Heart right ventricle (tissue), 16 donors: ENCODE measurements at regions not wholly inside any gene's neighbourhood (a gene's known extent, or its start where the extent isn't known, plus 50 kb on each side); places are given as distances from the start of the nearest gene placed in this dataset.
"Not testable (repeated sequence)": the region's sequence is repeated elsewhere in the genome, so short reads cannot be mapped to it uniquely, and the experiment has no call there.

ENCODE experiments used
- ATAC-seq, 8 donors: fragments of 200-7000 bp; cut with Tn5 transposase; one replicate each; pipeline ENCODE4 v1.9.1; 2020; ENCODE audit warnings: mild to moderate bottlenecking in 8 of 8, moderate library complexity in 8 of 8, moderate number of reproducible peaks in 1 of 8
- DNase-seq, 2 donors: peaks; one replicate each; pipeline ENCODE4 v3.0.0-alpha.2; 2020
- H3K27ac ChIP-seq, 10 donors: fragments of 200-600 bp; sonication (generic) in 2 of 10; one replicate each; pipeline versions ENCODE4 v1.5.0 to v1.8.0; 2020 to 2022; ENCODE audit warnings: mild to moderate bottlenecking in 3 of 10
- H3K27me3 ChIP-seq, 7 donors: fragments of 200-600 bp; one replicate each; pipeline ENCODE4 v1.8.0; 2021 to 2022; ENCODE audit warnings: mild to moderate bottlenecking in 2 of 7
- H3K36me3 ChIP-seq, 9 donors: fragments of 200-600 bp; sonication (generic) in 1 of 9; one replicate each; pipeline versions ENCODE4 v1.5.0 to v1.8.0; 2020 to 2022; ENCODE audit warnings: mild to moderate bottlenecking in 2 of 9
- H3K4me1 ChIP-seq, 9 donors: fragments of 200-600 bp; sonication (generic) in 1 of 9; one replicate each; pipeline versions ENCODE4 v1.5.0 to v1.8.0; 2020 to 2022; ENCODE audit warnings: mild to moderate bottlenecking in 4 of 9
- H3K4me3 ChIP-seq, 10 donors: fragments of 200-600 bp; sonication (generic) in 2 of 10; one replicate each; pipeline versions ENCODE4 v1.5.0 to v1.8.0; 2020 to 2022; ENCODE audit warnings: mild to moderate bottlenecking in 7 of 10, moderate library complexity in 2 of 10
- H3K9me3 ChIP-seq, 11 donors: fragments of 200-600 bp in 10 of 11; sonication (generic) in 2 of 11; one replicate each; pipeline versions ENCODE4 v1.5.0 to v1.8.0; 2013 to 2022; ENCODE audit warnings: mild to moderate bottlenecking in 2 of 11, control low read depth in 1 of 11, moderate library complexity in 1 of 11
- CTCF ChIP-seq, 9 donors: fragments of 200-600 bp; sonication (generic) in 2 of 9; IDR thresholded peaks; one replicate each; pipeline versions ENCODE4 v1.5.0 to v1.8.0; 2021 to 2022; ENCODE audit warnings: antibody characterized with exemption in 9 of 9, mild to moderate bottlenecking in 5 of 9, moderate library complexity in 1 of 9
- WGBS, 2 donors: extraction: QIAGEN DNeasy Blood & Tissue Kit; methylation state at CpG; one replicate each; pipeline ENCODE4 v1.1.7; 2013; ENCODE audit warnings: inconsistent platforms in 1 of 2; 5-methylcytosine and 5-hydroxymethylcytosine counted together
- intact Hi-C, 10 donors: fragments of 100-400 bp; cut with DNase I; formaldehyde crosslinking; loops; one replicate each; pipeline versions ENCODE4 v1.11.1 to v1.14.2; 2022
- donor health status: Arrhythmogenic right ventricular cardiomyopathy.
- donor health status: ischemic (EF 13 %, LVEDD 7.1; RV severe dilation, severe dysfunction).
- donor health status: healthy with polysubstance abuse.
- donor health status: DM: no; HTN: yes; CAD: no.
- donor health status: DM: no; HTN: no; CAD: no.
- donor health status: ischemic (EF 25% LVEDD 6.9; RV normal size, moderate dysfunction).
- donor health status: ischemic (EF 25% LVEDD 5.7; RV mildly dilated, moderate dysfunction).
- donor health status: healthy.
- donor health status: DM: yes; HTN: yes; CAD: no.
- donor health status: Ischemic cardiomyopathy.
- donor health status: ischemic (EF 35%, LVEDD 5.7; RV mildly dilated, moderate dysfunction).
- donor health status: nonischemic (EF 11% LVEDD 7.7; RV severe dilation, severe dysfunction).
- donor health status: DM: yes; HTN: yes; CAD: no.
- donor health status: PGD.
- donor health status: ischemic (EF 29% LVEDD 5.4; RV normal size, mild dysfunction).
- donor health status: nonischemic (EF 23%, LVEDD 6.1; RV moderate dilation, normal function).

- no peaks in the 10 kb centered on the region for H3K4me1 ChIP-seq
- H3K36me3 ChIP-seq, result no peaks in the 10 kb centered on the region
- DNase-seq (no peak), ATAC-seq (no peak)
- no peak overlapping the region for H3K4me3 ChIP-seq
- TF ChIP-seq CTCF (IDR thresholded peaks at IDR 0.05), result no peak
- intact Hi-C loops, result no loop called here
- H3K27ac ChIP-seq, result no peak overlapping the region
- peaks cover 0 to 3% (median 0%) of the 10 kb centered on the region in 11 donors for H3K9me3 ChIP-seq
- H3K27me3 ChIP-seq, result no peaks in the 10 kb centered on the region
Measured at GRCh38 chr4:158958489-158959270, 144.2 kb upstream of the RAPGEF2 start.

GRCh38 chr4:158962393-158962792 lies 140.5 kb upstream of the RAPGEF2 start:
- H3K9me3 ChIP-seq, result no peaks in the 10 kb centered on the region
- no peak for TF ChIP-seq CTCF (IDR thresholded peaks at IDR 0.05)
- ATAC-seq, result no peak
- no peak for DNase-seq
- H3K27me3 ChIP-seq, result no peaks in the 10 kb centered on the region
- H3K4me3 ChIP-seq, result no peak overlapping the region
- intact Hi-C loops, result no loop called here
- no peaks in the 10 kb centered on the region for H3K4me1 ChIP-seq
- 73% methylated on average over 2 of the region's 2 CpGs for WGBS, 2 donors
- no peak overlapping the region for H3K27ac ChIP-seq
- H3K36me3 ChIP-seq, result no peaks in the 10 kb centered on the region

- intact Hi-C loops, ATAC-seq: not testable (repeated sequence)
Measured at GRCh38 chr4:158963282-158963681, 139.6 kb upstream of the RAPGEF2 start.

GRCh38 chr4:158964114-158964727 lies 138.7 kb upstream of the RAPGEF2 start:
- H3K4me1 ChIP-seq, result no peaks in the 10 kb centered on the region
- no peaks in the 10 kb centered on the region for H3K9me3 ChIP-seq
- DNase-seq, result no peak
- no peaks in the 10 kb centered on the region for H3K27me3 ChIP-seq
- H3K36me3 ChIP-seq, result no peaks in the 10 kb centered on the region
- WGBS, 2 donors, result 97% methylated on average over 5 of the region's 5 CpGs
- no peak for TF ChIP-seq CTCF (IDR thresholded peaks at IDR 0.05)
- no peak overlapping the region for H3K4me3 ChIP-seq
- no peak for ATAC-seq
- no peak overlapping the region for H3K27ac ChIP-seq
- intact Hi-C loops, result no loop called here

More at GRCh38 chr4:158963282-158963681, 139.6 kb upstream of the RAPGEF2 start:
- H3K4me3 ChIP-seq, H3K36me3 ChIP-seq, H3K27ac ChIP-seq, DNase-seq, H3K4me1 ChIP-seq, H3K9me3 ChIP-seq, H3K27me3 ChIP-seq: not testable (repeated sequence)
- 98 to 99% methylated on average over 2 of the region's 2 CpGs for WGBS, 2 donors

GRCh38 chr4:158964728-158965124 lies 138.2 kb upstream of the RAPGEF2 start:
- WGBS, 2 donors, result 96 to 100% methylated on average over 1 of the region's 1 CpG

More at GRCh38 chr4:158964728-158965124, 138.2 kb upstream of the RAPGEF2 start:
- H3K4me1 ChIP-seq, result no peaks in the 10 kb centered on the region
- H3K4me3 ChIP-seq, result no peak overlapping the region
- no peaks in the 10 kb centered on the region for H3K27me3 ChIP-seq
- ATAC-seq, result no peak
- H3K9me3 ChIP-seq, result no peaks in the 10 kb centered on the region
- no peak overlapping the region for H3K27ac ChIP-seq
- no peak for DNase-seq
- TF ChIP-seq CTCF (IDR thresholded peaks at IDR 0.05), result no peak
- H3K36me3 ChIP-seq, result no peaks in the 10 kb centered on the region
- intact Hi-C loops, result no loop called here
